Stomach smooth muscle (tissue), 2 donors: ENCODE measurements at regions not wholly inside any gene's neighbourhood (a gene's known extent, or its start where the extent isn't known, plus 50 kb on each side); places are given as distances from the start of the nearest gene placed in this dataset.

Source experiments
- H3K27ac ChIP-seq: one replicate; pipeline ENCODE4 v1.7.0; 2013; ENCODE audit warnings: mild to moderate bottlenecking, low read length, inconsistent platforms
- H3K27me3 ChIP-seq, 2 donors: one replicate each; pipeline ENCODE4 v1.7.0; 2013; ENCODE audit warnings: low read length in 2 of 2; ENCODE audit not compliant: insufficient read depth in 2 of 2, control insufficient read depth in 1 of 2
- H3K36me3 ChIP-seq, 2 donors: one replicate each; pipeline ENCODE4 v1.7.0; 2013; ENCODE audit warnings: low read length in 2 of 2; ENCODE audit not compliant: control insufficient read depth in 2 of 2, insufficient read depth in 2 of 2
- H3K4me1 ChIP-seq: one replicate; pipeline ENCODE4 v1.7.0; 2013; ENCODE audit warnings: low read length; ENCODE audit not compliant: control insufficient read depth, insufficient read depth
- H3K4me3 ChIP-seq, 2 donors: one replicate each; pipeline ENCODE4 v1.7.0; 2013; ENCODE audit warnings: low read length in 2 of 2
- H3K9ac ChIP-seq, 2 donors: one replicate each; pipeline ENCODE4 v1.7.0; 2013; ENCODE audit warnings: low read length in 2 of 2, mild to moderate bottlenecking in 1 of 2
- H3K9me3 ChIP-seq, 2 donors: one replicate each; pipeline ENCODE4 v1.7.0; 2013; ENCODE audit warnings: low read length in 2 of 2; ENCODE audit not compliant: control insufficient read depth in 2 of 2
- donor health status: healthy.
- donor health status: Pancreatic carcinoma.

GRCh38 chr2:49839818-49840217, 685.5 kb upstream of the FSHR start:
- no peak overlapping the region for H3K27ac ChIP-seq
- no peaks in the 10 kb centered on the region for H3K27me3 ChIP-seq
- no peak overlapping the region for H3K9ac ChIP-seq
- H3K4me1 ChIP-seq, result no peaks in the 10 kb centered on the region
- H3K9me3 ChIP-seq, result no peaks in the 10 kb centered on the region
- H3K4me3 ChIP-seq, result no peak overlapping the region
- no peaks in the 10 kb centered on the region for H3K36me3 ChIP-seq

GRCh38 chr2:49837561-49838293, 683.4 kb upstream of the FSHR start:
- H3K27me3 ChIP-seq, result no peaks in the 10 kb centered on the region
- no peaks in the 10 kb centered on the region for H3K4me1 ChIP-seq
- H3K9me3 ChIP-seq, result no peaks in the 10 kb centered on the region
- no peaks in the 10 kb centered on the region for H3K36me3 ChIP-seq
- H3K4me3 ChIP-seq, result no peak overlapping the region
- no peak overlapping the region for H3K27ac ChIP-seq
- H3K9ac ChIP-seq, result no peak overlapping the region

- no peak overlapping the region for H3K4me3 ChIP-seq
- no peaks in the 10 kb centered on the region for H3K4me1 ChIP-seq
- no peak overlapping the region for H3K9ac ChIP-seq
- no peaks in the 10 kb centered on the region for H3K9me3 ChIP-seq
- no peak overlapping the region for H3K27ac ChIP-seq
- H3K36me3 ChIP-seq, result no peaks in the 10 kb centered on the region
- H3K27me3 ChIP-seq, result no peaks in the 10 kb centered on the region
These were observed 681.7 kb upstream of the FSHR start for GRCh38 chr2:49836017-49836416.

GRCh38 chr2:49834433-49834832, 680.1 kb upstream of the FSHR start:
- Histone ChIP-seq H3K4me1 (no peaks in the 10 kb centered on the region), H3K36me3 (no peaks in the 10 kb centered on the region), H3K27ac (no peak overlapping the region), H3K9me3 (no peaks in the 10 kb centered on the region), H3K9ac (no peak overlapping the region), H3K4me3 (no peak overlapping the region), H3K27me3 (no peaks in the 10 kb centered on the region)

- no peak overlapping the region for H3K27ac ChIP-seq
- no peak overlapping the region for H3K4me3 ChIP-seq
- H3K36me3 ChIP-seq, result no peaks in the 10 kb centered on the region
- no peaks in the 10 kb centered on the region for H3K27me3 ChIP-seq
- H3K9me3 ChIP-seq, result no peaks in the 10 kb centered on the region
- H3K9ac ChIP-seq, result no peak overlapping the region
- no peaks in the 10 kb centered on the region for H3K4me1 ChIP-seq
These were observed 678.2 kb upstream of the FSHR start for GRCh38 chr2:49832555-49832954.

- no peaks in the 10 kb centered on the region for H3K4me1 ChIP-seq
- no peaks in the 10 kb centered on the region for H3K9me3 ChIP-seq
- H3K27me3 ChIP-seq, result no peaks in the 10 kb centered on the region
- no peak overlapping the region for H3K4me3 ChIP-seq
- H3K27ac ChIP-seq, result no peak overlapping the region
- H3K36me3 ChIP-seq, result no peaks in the 10 kb centered on the region
- no peak overlapping the region for H3K9ac ChIP-seq
These were observed 677.5 kb upstream of the FSHR start for GRCh38 chr2:49831698-49832367.

GRCh38 chr2:49830846-49831245, 676.5 kb upstream of the FSHR start:
- Histone ChIP-seq H3K9ac (no peak overlapping the region), H3K27ac (no peak overlapping the region), H3K27me3 (no peaks in the 10 kb centered on the region), H3K9me3 (no peaks in the 10 kb centered on the region), H3K4me1 (no peaks in the 10 kb centered on the region), H3K36me3 (no peaks in the 10 kb centered on the region), H3K4me3 (no peak overlapping the region)

- Histone ChIP-seq H3K27me3 (no peaks in the 10 kb centered on the region), H3K4me3 (no peak overlapping the region), H3K9ac (no peak overlapping the region), H3K4me1 (no peaks in the 10 kb centered on the region), H3K27ac (no peak overlapping the region), H3K9me3 (no peaks in the 10 kb centered on the region), H3K36me3 (no peaks in the 10 kb centered on the region)
These were observed 673.1 kb upstream of the FSHR start for GRCh38 chr2:49827366-49827765.

GRCh38 chr2:49813208-49813607, 658.9 kb upstream of the FSHR start:
- Histone ChIP-seq H3K36me3 (no peaks in the 10 kb centered on the region), H3K9ac (no peak overlapping the region), H3K4me3 (no peak overlapping the region), H3K4me1 (no peaks in the 10 kb centered on the region), H3K9me3 (no peaks in the 10 kb centered on the region), H3K27ac (no peak overlapping the region), H3K27me3 (no peaks in the 10 kb centered on the region)

GRCh38 chr2:49812730-49813129, 658.4 kb upstream of the FSHR start:
- no peaks in the 10 kb centered on the region for H3K4me1 ChIP-seq
- no peak overlapping the region for H3K27ac ChIP-seq
- no peaks in the 10 kb centered on the region for H3K27me3 ChIP-seq

GRCh38 chr2:49811502-49811901, 657.2 kb upstream of the FSHR start:
- no peaks in the 10 kb centered on the region for H3K36me3 ChIP-seq
- H3K4me3 ChIP-seq, result no peak overlapping the region
- no peaks in the 10 kb centered on the region for H3K27me3 ChIP-seq
- H3K27ac ChIP-seq, result no peak overlapping the region
- no peaks in the 10 kb centered on the region for H3K9me3 ChIP-seq
- no peak overlapping the region for H3K9ac ChIP-seq
- no peaks in the 10 kb centered on the region for H3K4me1 ChIP-seq

More at GRCh38 chr2:49812730-49813129, 658.4 kb upstream of the FSHR start:
- Histone ChIP-seq H3K9me3 (no peaks in the 10 kb centered on the region), H3K4me3 (no peak overlapping the region), H3K9ac (no peak overlapping the region), H3K36me3 (no peaks in the 10 kb centered on the region)
